CD14-positive monocyte (primary cell): ENCODE measurements at regions not wholly inside any gene's neighbourhood (a gene's known extent, or its start where the extent isn't known, plus 50 kb on each side); places are given as distances from the start of the nearest gene placed in this dataset.
A peak's percentile ranks its signal among the peaks of the same experiment; 100 is the strongest.

Source experiments
- DNase-seq, 3 donors: peaks; one replicate each; pipeline ENCODE4 v3.0.0-alpha.2; 2011 to 2022
- H2AFZ ChIP-seq: 2 replicates; pipeline ENCODE4 v1.6.0; 2012; ENCODE audit warnings: mild to moderate bottlenecking, low read depth, low read length, inconsistent platforms; ENCODE audit not compliant: insufficient read depth, poor library complexity, severe bottlenecking
- H3K27ac ChIP-seq, 2 donors: 1 replicate in 1 of 2; 2 replicates in 1 of 2; pipeline ENCODE4 v1.5.1; 2012 to 2013; ENCODE audit warnings: low read length in 2 of 2, control low read depth in 1 of 2, inconsistent platforms in 1 of 2, low read depth in 1 of 2, mild to moderate bottlenecking in 1 of 2
- H3K27me3 ChIP-seq, 2 donors: one replicate each; pipeline versions ENCODE4 v1.6.0 to v1.6.1; 2011 to 2013; ENCODE audit warnings: low read length in 2 of 2; ENCODE audit not compliant: control insufficient read depth in 2 of 2, insufficient read depth in 2 of 2
- H3K36me3 ChIP-seq, 2 donors: replicated peaks in 1 of 2; 1 replicate in 1 of 2; 2 replicates in 1 of 2; pipeline versions ENCODE4 v1.5.1 to v1.6.1; 2012 to 2013; ENCODE audit warnings: low read length in 2 of 2, control low read depth in 1 of 2, inconsistent platforms in 1 of 2, mild to moderate bottlenecking in 1 of 2; ENCODE audit not compliant: insufficient read depth in 2 of 2, control insufficient read depth in 1 of 2
- H3K4me1 ChIP-seq, 2 donors: 1 replicate in 1 of 2; 2 replicates in 1 of 2; pipeline versions ENCODE4 v1.5.1 to v1.6.1; 2012 to 2013; ENCODE audit warnings: low read length in 2 of 2, control low read depth in 1 of 2, inconsistent platforms in 1 of 2, mild to moderate bottlenecking in 1 of 2, moderate library complexity in 1 of 2; ENCODE audit not compliant: insufficient read depth in 2 of 2, control insufficient read depth in 1 of 2
- H3K4me2 ChIP-seq: replicated peaks from 2 replicates; pipeline ENCODE3; 2012; ENCODE audit warnings: low read length, moderate library complexity, mild to moderate bottlenecking; ENCODE audit not compliant: poor library complexity, severe bottlenecking; ENCODE audit errors: extremely low read depth
- H3K4me3 ChIP-seq, 3 experiments: fragments of 200-600 bp in 1 of 3; sonication (generic) in 1 of 3; replicated peaks in 1 of 3; 1 replicate in 2 of 3; 2 replicates in 1 of 3; pipeline ENCODE4 v1.5.1; 2011 to 2013; ENCODE audit warnings: low read length in 3 of 3, mild to moderate bottlenecking in 3 of 3, control low read depth in 2 of 3, low read depth in 2 of 3, inconsistent platforms in 1 of 3, moderate library complexity in 1 of 3
- H3K79me2 ChIP-seq: 2 replicates; pipeline ENCODE4 v1.6.0; 2012; ENCODE audit warnings: mild to moderate bottlenecking, control low read depth, inconsistent platforms, low read length, moderate library complexity; ENCODE audit not compliant: insufficient read depth
- H3K9ac ChIP-seq: 2 replicates; pipeline ENCODE4 v1.6.0; 2017; ENCODE audit warnings: low read length, mild to moderate bottlenecking; ENCODE audit not compliant: insufficient read depth, poor library complexity, severe bottlenecking
- H3K9me3 ChIP-seq, 2 donors: replicated peaks in 1 of 2; 1 replicate in 1 of 2; 2 replicates in 1 of 2; pipeline versions ENCODE4 v1.5.1 to v1.6.1; 2012 to 2013; ENCODE audit warnings: low read length in 2 of 2, control low read depth in 1 of 2; ENCODE audit not compliant: control insufficient read depth in 1 of 2, insufficient read depth in 1 of 2
- H4K20me1 ChIP-seq: 2 replicates; pipeline ENCODE4 v1.6.0; 2012; ENCODE audit warnings: mild to moderate bottlenecking, low read length, control low read depth, moderate library complexity; ENCODE audit not compliant: insufficient read depth
- H3K27ac Mint-ChIP-seq, 7 donors: one replicate each; pipeline ENCODE4 v1.8.0; 2020; ENCODE audit warnings: mild to moderate bottlenecking in 7 of 7, mixed read lengths in 7 of 7, moderate library complexity in 6 of 7, inconsistent platforms in 2 of 7
- H3K27me3 Mint-ChIP-seq, 3 donors: one replicate each; pipeline ENCODE4 v1.8.0; 2021 to 2022; ENCODE audit warnings: low read depth in 3 of 3, mild to moderate bottlenecking in 3 of 3, mixed read lengths in 3 of 3, moderate library complexity in 3 of 3, inconsistent platforms in 1 of 3
- H3K36me3 Mint-ChIP-seq, 2 donors: one replicate each; pipeline ENCODE4 v1.8.0; 2020; ENCODE audit warnings: mixed read lengths in 2 of 2, inconsistent platforms in 1 of 2, mild to moderate bottlenecking in 1 of 2
- H3K4me1 Mint-ChIP-seq: one replicate; pipeline ENCODE4 v1.8.0; 2020; ENCODE audit warnings: mild to moderate bottlenecking, mixed read lengths
- H3K4me3 Mint-ChIP-seq, 2 donors: one replicate each; pipeline ENCODE4 v1.8.0; 2020; ENCODE audit warnings: mild to moderate bottlenecking in 2 of 2, mixed read lengths in 2 of 2, moderate library complexity in 1 of 2
- H3K9me3 Mint-ChIP-seq, 7 donors: one replicate each; pipeline ENCODE4 v1.8.0; 2020 to 2022; ENCODE audit warnings: mixed read lengths in 7 of 7, mild to moderate bottlenecking in 6 of 7, moderate library complexity in 6 of 7, inconsistent platforms in 2 of 7
- WGBS: methylation state at CpG from one replicate; pipeline ENCODE4 v1.1.5; 2013; ENCODE audit warnings: missing lambda C conversion rate; ENCODE audit not compliant: insufficient coverage; 5-methylcytosine and 5-hydroxymethylcytosine counted together
- intact Hi-C, 2 donors: fragments of 100-400 bp; cut with micrococcal nuclease; formaldehyde crosslinking; loops; one replicate each; pipeline versions ENCODE4 v1.15.0 to v1.15.1; 2023
- TF ChIP-seq, protein P1 (sequence below): fragments of 200-600 bp; IDR thresholded peaks from one replicate; pipeline ENCODE4 v1.8.0; 2022; ENCODE audit warnings: antibody characterized with exemption, mild to moderate bottlenecking

DNA sequence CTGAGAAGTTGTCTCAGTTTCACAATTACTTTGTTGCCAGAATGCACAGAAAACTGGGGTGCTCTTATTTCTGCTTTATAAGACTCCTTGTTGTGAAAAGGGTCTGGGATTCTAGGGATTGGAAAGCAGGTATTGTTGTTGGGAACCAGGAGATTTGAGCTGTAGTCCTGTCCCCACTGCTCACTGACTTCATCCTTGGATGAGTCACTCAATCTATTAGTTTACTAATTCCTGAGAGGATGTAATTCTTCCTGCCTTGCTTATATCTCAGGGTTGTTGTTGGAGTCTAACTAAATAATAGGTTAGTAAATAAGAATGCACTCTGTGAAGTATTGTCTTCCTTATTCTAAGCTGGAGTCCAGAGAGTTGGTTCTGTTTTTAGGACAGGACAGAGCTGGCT, 172.5 kb upstream of the GALNT2 start:
- H3K4me1 Mint-ChIP-seq = no peaks in the 10 kb centered on the region
- H3K36me3 ChIP-seq = no peaks in the 10 kb centered on the region
- H3K27me3 ChIP-seq = peaks cover 3 to 5% of the 10 kb centered on the region in 2 donors
- no peaks in the 10 kb centered on the region for H3K4me1 ChIP-seq
- TF ChIP-seq, protein P1, sequence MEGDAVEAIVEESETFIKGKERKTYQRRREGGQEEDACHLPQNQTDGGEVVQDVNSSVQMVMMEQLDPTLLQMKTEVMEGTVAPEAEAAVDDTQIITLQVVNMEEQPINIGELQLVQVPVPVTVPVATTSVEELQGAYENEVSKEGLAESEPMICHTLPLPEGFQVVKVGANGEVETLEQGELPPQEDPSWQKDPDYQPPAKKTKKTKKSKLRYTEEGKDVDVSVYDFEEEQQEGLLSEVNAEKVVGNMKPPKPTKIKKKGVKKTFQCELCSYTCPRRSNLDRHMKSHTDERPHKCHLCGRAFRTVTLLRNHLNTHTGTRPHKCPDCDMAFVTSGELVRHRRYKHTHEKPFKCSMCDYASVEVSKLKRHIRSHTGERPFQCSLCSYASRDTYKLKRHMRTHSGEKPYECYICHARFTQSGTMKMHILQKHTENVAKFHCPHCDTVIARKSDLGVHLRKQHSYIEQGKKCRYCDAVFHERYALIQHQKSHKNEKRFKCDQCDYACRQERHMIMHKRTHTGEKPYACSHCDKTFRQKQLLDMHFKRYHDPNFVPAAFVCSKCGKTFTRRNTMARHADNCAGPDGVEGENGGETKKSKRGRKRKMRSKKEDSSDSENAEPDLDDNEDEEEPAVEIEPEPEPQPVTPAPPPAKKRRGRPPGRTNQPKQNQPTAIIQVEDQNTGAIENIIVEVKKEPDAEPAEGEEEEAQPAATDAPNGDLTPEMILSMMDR = no peak
- H2AFZ ChIP-seq = no peak overlapping the region
- H3K36me3 Mint-ChIP-seq = no peaks in the 10 kb centered on the region
- no peaks in the 10 kb centered on the region for H3K79me2 ChIP-seq
- H3K4me3 Mint-ChIP-seq = no peak overlapping the region
- H3K4me3 ChIP-seq = no peak overlapping the region
- intact Hi-C loops = no loop called here
- H3K27me3 Mint-ChIP-seq = peaks cover 1 to 26% (median 18%) of the 10 kb centered on the region in 3 donors
- no peak overlapping the region for H3K9ac ChIP-seq
- no peak for DNase-seq
- no peaks in the 10 kb centered on the region for H4K20me1 ChIP-seq
- H3K27ac Mint-ChIP-seq = no peak overlapping the region
- H3K27ac ChIP-seq = no peak overlapping the region
- no peaks in the 10 kb centered on the region for H3K9me3 ChIP-seq
- peaks cover 0 to 5% (median 3%) of the 10 kb centered on the region in 7 donors for H3K9me3 Mint-ChIP-seq
- no peak overlapping the region for H3K4me2 ChIP-seq

DNA sequence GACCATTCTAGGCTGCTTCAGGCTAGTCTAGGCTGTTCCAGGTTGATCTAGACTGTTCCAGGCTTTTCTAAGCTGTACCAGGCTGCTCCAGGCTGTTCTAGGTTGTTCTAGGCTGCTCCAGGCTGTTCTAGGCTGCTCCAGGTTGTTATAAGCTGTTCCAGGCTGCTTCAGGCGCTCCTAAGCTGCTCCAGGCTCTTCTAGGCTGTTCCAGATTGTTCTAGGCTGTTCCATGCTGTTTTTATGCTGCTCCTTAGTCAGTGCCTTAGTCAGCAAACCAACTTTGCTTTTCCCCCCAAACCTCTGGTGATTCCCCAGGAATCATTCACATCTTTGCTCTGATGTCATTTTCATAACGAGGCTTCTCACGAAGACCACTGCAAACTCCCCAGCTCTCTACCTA, 171.4 kb upstream of the GALNT2 start:
- no peaks in the 10 kb centered on the region for H3K4me1 ChIP-seq
- no peak overlapping the region for H3K4me3 Mint-ChIP-seq
- TF ChIP-seq, protein P1 = no peak
- H4K20me1 ChIP-seq = no peaks in the 10 kb centered on the region
- WGBS = 96% methylated on average over 3 of the region's 3 CpGs
- H3K27me3 ChIP-seq = peaks cover 3 to 5% of the 10 kb centered on the region in 2 donors
- no peak overlapping the region for H3K9ac ChIP-seq
- no peaks in the 10 kb centered on the region for H3K36me3 Mint-ChIP-seq
- H3K27ac Mint-ChIP-seq = peak overlapping the region in 1 of 7 donors; percentile 7
- peaks cover 1 to 24% (median 15%) of the 10 kb centered on the region in 3 donors for H3K27me3 Mint-ChIP-seq
- H3K9me3 Mint-ChIP-seq = peaks cover 0 to 5% (median 3%) of the 10 kb centered on the region in 7 donors
- no peak for DNase-seq
- intact Hi-C loops = no loop called here
- H3K9me3 ChIP-seq = no peaks in the 10 kb centered on the region
- no peak overlapping the region for H3K4me3 ChIP-seq
- no peak overlapping the region for H3K27ac ChIP-seq
- no peaks in the 10 kb centered on the region for H3K79me2 ChIP-seq
- no peak overlapping the region for H2AFZ ChIP-seq
- H3K36me3 ChIP-seq = no peaks in the 10 kb centered on the region
- no peak overlapping the region for H3K4me2 ChIP-seq
- no peaks in the 10 kb centered on the region for H3K4me1 Mint-ChIP-seq
